ENCODE measurements at regions not wholly inside any gene's neighbourhood (a gene's known extent, or its start where the extent isn't known, plus 50 kb on each side); places are given as distances from the start of the nearest gene placed in this dataset.
"Not testable (repeated sequence)": the region's sequence is repeated elsewhere in the genome, so short reads cannot be mapped to it uniquely, and the experiment has no call there.

GRCh38 chrX:140138492-140138891, 173.2 kb upstream of the CXorf66 start:
- WGBS, 2 experiments: 94 to 97% methylated on average over 8 to 9 of the region's 9 CpGs
- not testable (repeated sequence) for H3K4me3 ChIP-seq (ENCODE audit: insufficient read depth, low read depth, low read length); H3K9me3 ChIP-seq (ENCODE audit: control insufficient read depth, low read length); H3K4me1 ChIP-seq (ENCODE audit: control insufficient read depth, insufficient read depth, low read length); H3K36me3 ChIP-seq (ENCODE audit: control insufficient read depth, insufficient read depth, low read length); H3K27ac ChIP-seq (ENCODE audit: insufficient read depth, low read depth, low read length, poor library complexity, severe bottlenecking); H3K27me3 ChIP-seq (ENCODE audit: control insufficient read depth, insufficient read depth, low read length, poor library complexity, severe bottlenecking)

GRCh38 chrX:140138065-140138464, 172.7 kb upstream of the CXorf66 start:
- not testable (repeated sequence) for H3K4me1 ChIP-seq (ENCODE audit: control insufficient read depth, insufficient read depth, low read length); H3K27ac ChIP-seq (ENCODE audit: insufficient read depth, low read depth, low read length, poor library complexity, severe bottlenecking); H3K9me3 ChIP-seq (ENCODE audit: control insufficient read depth, low read length); H3K36me3 ChIP-seq (ENCODE audit: control insufficient read depth, insufficient read depth, low read length); H3K27me3 ChIP-seq (ENCODE audit: control insufficient read depth, insufficient read depth, low read length, poor library complexity, severe bottlenecking); H3K4me3 ChIP-seq (ENCODE audit: insufficient read depth, low read depth, low read length)
- WGBS, 2 experiments: 86 to 90% methylated on average over 1 of the region's 3 CpGs

- H3K36me3 ChIP-seq (ENCODE audit: control insufficient read depth, insufficient read depth, low read length): no peaks in the 10 kb centered on the region
- no peaks in the 10 kb centered on the region for H3K27me3 ChIP-seq (ENCODE audit: control insufficient read depth, insufficient read depth, low read length, poor library complexity, severe bottlenecking)
- H3K4me3 ChIP-seq (ENCODE audit: insufficient read depth, low read depth, low read length): no peak overlapping the region
- H3K9me3 ChIP-seq (ENCODE audit: control insufficient read depth, low read length): no peaks in the 10 kb centered on the region
- no peaks in the 10 kb centered on the region for H3K4me1 ChIP-seq (ENCODE audit: control insufficient read depth, insufficient read depth, low read length)
- 14 to 80% methylated on average over 1 to 2 of the region's 2 CpGs for WGBS, 2 experiments
- H3K27ac ChIP-seq (ENCODE audit: insufficient read depth, low read depth, low read length, poor library complexity, severe bottlenecking): no peak overlapping the region
These were observed 167.6 kb upstream of the CXorf66 start for GRCh38 chrX:140132937-140133336.

DNA sequence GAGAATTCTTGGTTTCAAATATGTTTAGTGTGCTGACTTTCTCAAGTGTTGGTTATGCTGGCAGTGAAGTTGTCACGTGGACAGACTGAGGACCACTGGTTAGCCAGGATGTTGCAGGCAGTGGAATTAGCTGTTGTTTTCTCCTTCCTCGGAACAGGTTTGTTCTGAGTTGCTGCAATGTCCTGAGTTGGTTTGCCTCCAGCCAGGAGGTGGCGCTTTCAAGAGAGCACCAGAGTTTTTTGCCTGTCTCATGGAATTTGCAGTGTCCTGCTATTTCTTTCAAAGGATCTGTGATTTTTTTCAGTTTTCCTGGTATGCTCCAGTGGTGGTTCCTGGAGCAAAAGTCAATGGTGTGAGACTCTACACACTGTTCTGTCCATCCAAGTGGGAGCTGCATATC, 158.1 kb upstream of the CXorf66 start:
- WGBS, 2 experiments: 32 to 45% methylated on average over 3 of the region's 3 CpGs
- H3K27ac ChIP-seq (ENCODE audit: insufficient read depth, low read depth, low read length, poor library complexity, severe bottlenecking): no peak overlapping the region
- no peaks in the 10 kb centered on the region for H3K4me1 ChIP-seq (ENCODE audit: control insufficient read depth, insufficient read depth, low read length)
- H3K36me3 ChIP-seq (ENCODE audit: control insufficient read depth, insufficient read depth, low read length): no peaks in the 10 kb centered on the region
- H3K4me3 ChIP-seq (ENCODE audit: insufficient read depth, low read depth, low read length): no peak overlapping the region
- no peaks in the 10 kb centered on the region for H3K9me3 ChIP-seq (ENCODE audit: control insufficient read depth, low read length)
- no peaks in the 10 kb centered on the region for H3K27me3 ChIP-seq (ENCODE audit: control insufficient read depth, insufficient read depth, low read length, poor library complexity, severe bottlenecking)

DNA sequence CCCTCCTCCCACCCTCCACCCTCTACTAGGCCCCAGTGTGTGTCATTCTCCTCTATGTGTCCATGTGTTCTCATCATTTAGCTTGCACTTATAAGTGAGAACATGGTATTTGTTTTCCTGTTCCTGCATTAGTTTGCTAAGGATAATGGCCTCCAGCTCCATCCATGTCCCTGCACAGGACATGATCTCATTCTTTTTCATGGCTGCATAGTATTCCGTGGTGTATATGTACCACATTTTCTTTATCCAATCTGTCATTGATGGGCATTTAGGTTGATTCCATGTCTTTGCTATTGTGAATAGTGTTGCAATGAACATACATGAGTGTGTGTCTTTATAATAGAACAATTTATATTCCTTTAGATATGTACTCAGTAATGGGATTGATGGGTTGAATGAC, 148.7 kb upstream of the CXorf66 start:
- not testable (repeated sequence) for H3K36me3 ChIP-seq (ENCODE audit: control insufficient read depth, insufficient read depth, low read length); H3K27ac ChIP-seq (ENCODE audit: insufficient read depth, low read depth, low read length, poor library complexity, severe bottlenecking); H3K27me3 ChIP-seq (ENCODE audit: control insufficient read depth, insufficient read depth, low read length, poor library complexity, severe bottlenecking); H3K4me3 ChIP-seq (ENCODE audit: insufficient read depth, low read depth, low read length); H3K9me3 ChIP-seq (ENCODE audit: control insufficient read depth, low read length); H3K4me1 ChIP-seq (ENCODE audit: control insufficient read depth, insufficient read depth, low read length)
- WGBS, 2 experiments: 100% methylated on average over 1 of the region's 1 CpG; no CpG with 5 or more reads in 1 of the 2 experiments

- Histone ChIP-seq H3K4me3 (ENCODE audit: insufficient read depth, low read depth, low read length) (no peak overlapping the region), H3K9me3 (ENCODE audit: control insufficient read depth, low read length) (no peaks in the 10 kb centered on the region), H3K27ac (ENCODE audit: insufficient read depth, low read depth, low read length, poor library complexity, severe bottlenecking) (no peak overlapping the region), H3K36me3 (ENCODE audit: control insufficient read depth, insufficient read depth, low read length) (no peaks in the 10 kb centered on the region), H3K4me1 (ENCODE audit: control insufficient read depth, insufficient read depth, low read length) (no peaks in the 10 kb centered on the region), H3K27me3 (ENCODE audit: control insufficient read depth, insufficient read depth, low read length, poor library complexity, severe bottlenecking) (no peaks in the 10 kb centered on the region)
- WGBS, 2 experiments: 10% methylated on average over 1 of the region's 1 CpG; no CpG with 5 or more reads in 1 of the 2 experiments
These were observed 144.8 kb upstream of the CXorf66 start for GRCh38 chrX:140110081-140110650.

- Histone ChIP-seq H3K9me3 (ENCODE audit: control insufficient read depth, low read length) (no peaks in the 10 kb centered on the region), H3K27me3 (ENCODE audit: control insufficient read depth, insufficient read depth, low read length, poor library complexity, severe bottlenecking) (no peaks in the 10 kb centered on the region), H3K4me3 (ENCODE audit: insufficient read depth, low read depth, low read length) (no peak overlapping the region), H3K4me1 (ENCODE audit: control insufficient read depth, insufficient read depth, low read length) (no peaks in the 10 kb centered on the region), H3K27ac (ENCODE audit: insufficient read depth, low read depth, low read length, poor library complexity, severe bottlenecking) (no peak overlapping the region), H3K36me3 (ENCODE audit: control insufficient read depth, insufficient read depth, low read length) (no peaks in the 10 kb centered on the region)
- 74 to 94% methylated on average over 2 of the region's 3 CpGs for WGBS, 2 experiments
These were observed 139.4 kb upstream of the CXorf66 start for GRCh38 chrX:140104760-140105159.

- no peak overlapping the region for H3K4me3 ChIP-seq (ENCODE audit: insufficient read depth, low read depth, low read length)
- H3K27ac ChIP-seq (ENCODE audit: insufficient read depth, low read depth, low read length, poor library complexity, severe bottlenecking): no peak overlapping the region
- no peaks in the 10 kb centered on the region for H3K27me3 ChIP-seq (ENCODE audit: control insufficient read depth, insufficient read depth, low read length, poor library complexity, severe bottlenecking)
- H3K36me3 ChIP-seq (ENCODE audit: control insufficient read depth, insufficient read depth, low read length): no peaks in the 10 kb centered on the region
- 3 to 5% methylated on average over 3 to 4 of the region's 4 CpGs for WGBS, 2 experiments
- peaks cover 7% of the 10 kb centered on the region for H3K4me1 ChIP-seq (ENCODE audit: control insufficient read depth, insufficient read depth, low read length)
- H3K9me3 ChIP-seq (ENCODE audit: control insufficient read depth, low read length): no peaks in the 10 kb centered on the region
These were observed 133.9 kb upstream of the CXorf66 start for GRCh38 chrX:140099221-140099620.

DNA sequence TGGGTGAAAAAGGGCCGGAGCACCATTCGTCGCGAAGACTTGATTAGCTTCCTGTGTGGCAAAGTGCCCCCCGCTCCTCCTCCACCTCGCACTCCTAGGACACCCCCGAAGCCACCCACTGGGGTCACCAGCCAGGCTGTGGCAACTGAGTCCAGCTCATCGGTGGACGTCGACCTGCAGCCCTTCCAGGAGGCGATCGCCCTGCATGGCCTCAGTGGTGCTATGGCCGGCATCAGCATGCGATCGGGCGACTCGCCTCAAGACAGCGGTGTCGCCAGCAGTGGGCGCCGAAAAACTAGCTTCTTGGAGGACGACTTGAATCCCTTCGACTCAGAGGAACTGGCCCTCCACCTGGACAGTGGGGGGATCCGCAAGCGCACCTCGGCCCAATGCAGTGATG, 126.8 kb upstream of the CXorf66 start:
- Histone ChIP-seq H3K9me3 (ENCODE audit: control insufficient read depth, low read length) (no peaks in the 10 kb centered on the region), H3K27me3 (ENCODE audit: control insufficient read depth, insufficient read depth, low read length, poor library complexity, severe bottlenecking) (peaks cover 9% of the 10 kb centered on the region), H3K27ac (ENCODE audit: insufficient read depth, low read depth, low read length, poor library complexity, severe bottlenecking) (no peak overlapping the region), H3K4me3 (ENCODE audit: insufficient read depth, low read depth, low read length) (no peak overlapping the region), H3K36me3 (ENCODE audit: control insufficient read depth, insufficient read depth, low read length) (no peaks in the 10 kb centered on the region), H3K4me1 (ENCODE audit: control insufficient read depth, insufficient read depth, low read length) (no peaks in the 10 kb centered on the region)
- WGBS, 2 experiments: 95 to 96% methylated on average over 26 of the region's 26 CpGs

DNA sequence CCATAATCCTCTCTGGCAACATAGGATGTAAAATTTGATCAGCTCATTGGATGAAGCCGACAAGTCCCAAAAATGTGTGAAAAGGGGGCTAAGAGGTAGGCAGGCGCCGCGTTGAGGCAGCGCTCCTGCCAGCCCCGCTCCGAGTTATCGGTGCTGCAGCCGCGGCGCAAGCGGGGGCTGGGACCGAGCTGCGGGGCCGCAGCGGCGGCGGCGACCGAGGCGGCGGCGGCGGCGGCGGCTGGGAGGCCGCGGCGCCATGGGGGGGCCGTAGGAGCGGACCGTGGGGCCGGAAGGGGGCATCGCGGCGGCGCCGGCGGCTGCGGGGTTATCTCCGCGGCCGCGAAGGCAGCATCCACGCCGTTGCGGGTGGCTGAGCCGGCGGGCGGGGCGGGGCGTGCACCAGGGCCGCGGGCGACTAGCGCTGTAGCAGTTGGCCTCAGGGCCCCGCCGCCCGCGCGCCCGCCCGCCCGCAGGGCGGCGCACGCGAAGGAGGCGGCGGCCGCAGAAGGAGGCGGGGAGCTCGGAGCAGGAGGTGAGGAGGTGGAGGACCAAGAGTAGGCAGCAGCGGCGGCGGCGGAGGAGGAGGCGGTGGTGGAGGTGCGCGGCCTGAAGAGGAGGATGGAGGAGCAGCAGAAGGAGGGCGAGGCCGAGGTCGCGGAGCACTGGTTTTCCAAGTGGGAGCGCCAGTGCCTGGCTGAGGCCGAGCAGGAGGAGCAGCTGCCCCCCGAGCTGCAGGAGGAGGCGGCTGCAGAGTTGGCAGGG, 126.0 kb upstream of the CXorf66 start:
- 0 to 1% methylated on average over 88 of the region's 88 CpGs for WGBS, 2 experiments
- Histone ChIP-seq H3K4me1 (ENCODE audit: control insufficient read depth, insufficient read depth, low read length) (no peaks in the 10 kb centered on the region), H3K27me3 (ENCODE audit: control insufficient read depth, insufficient read depth, low read length, poor library complexity, severe bottlenecking) (peaks cover 9% of the 10 kb centered on the region), H3K4me3 (ENCODE audit: insufficient read depth, low read depth, low read length) (peak overlapping the region; percentile 35), H3K9me3 (ENCODE audit: control insufficient read depth, low read length) (no peaks in the 10 kb centered on the region), H3K36me3 (ENCODE audit: control insufficient read depth, insufficient read depth, low read length) (no peaks in the 10 kb centered on the region), H3K27ac (ENCODE audit: insufficient read depth, low read depth, low read length, poor library complexity, severe bottlenecking) (no peak overlapping the region)
